Gastroesophageal sphincter (tissue), 3 donors: ENCODE measurements at regions not wholly inside any gene's neighbourhood (a gene's known extent, or its start where the extent isn't known, plus 50 kb on each side); places are given as distances from the start of the nearest gene placed in this dataset.

Source experiments
- EP300 ChIP-seq: sonication (generic); formaldehyde crosslinking; IDR thresholded peaks from one replicate; pipeline ENCODE4 v1.6.1; 2017; ENCODE audit warnings: antibody characterized with exemption, mild to moderate bottlenecking
- POLR2AphosphoS5 ChIP-seq: sonication (generic); formaldehyde crosslinking; IDR thresholded peaks from one replicate; pipeline ENCODE4 v1.6.1; 2017; ENCODE audit warnings: antibody characterized with exemption
- TF ChIP-seq, protein P1 (sequence below), 4 experiments: fragments of 200-600 bp in 2 of 4; fragments of 450-650 bp in 2 of 4; sonication (generic) in 1 of 4; IDR thresholded peaks; one replicate each; pipeline ENCODE4 v1.5.1; 2017 to 2019; ENCODE audit warnings: antibody characterized with exemption in 4 of 4, mild to moderate bottlenecking in 2 of 4, moderate library complexity in 2 of 4

DNA sequence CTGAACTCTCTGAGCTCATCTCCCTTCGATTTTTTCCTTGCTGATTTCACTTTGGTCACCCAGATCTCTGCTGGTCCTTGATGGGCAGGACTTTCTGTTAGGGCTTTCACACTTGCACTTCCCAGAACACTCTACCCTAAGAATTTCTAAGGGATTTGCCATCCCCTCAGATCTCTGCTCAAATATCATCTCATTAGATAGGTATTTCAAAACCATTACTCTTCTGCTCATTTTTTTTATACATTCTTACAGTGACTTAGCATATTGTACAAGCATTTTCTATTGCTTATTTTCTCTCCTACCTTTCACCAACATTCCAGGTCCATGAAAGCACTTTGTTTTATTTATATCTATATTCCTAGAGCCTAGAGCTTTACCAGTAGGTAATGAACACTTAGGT, 913.3 kb downstream of the PDHA2 start:
- TF ChIP-seq, protein P1, sequence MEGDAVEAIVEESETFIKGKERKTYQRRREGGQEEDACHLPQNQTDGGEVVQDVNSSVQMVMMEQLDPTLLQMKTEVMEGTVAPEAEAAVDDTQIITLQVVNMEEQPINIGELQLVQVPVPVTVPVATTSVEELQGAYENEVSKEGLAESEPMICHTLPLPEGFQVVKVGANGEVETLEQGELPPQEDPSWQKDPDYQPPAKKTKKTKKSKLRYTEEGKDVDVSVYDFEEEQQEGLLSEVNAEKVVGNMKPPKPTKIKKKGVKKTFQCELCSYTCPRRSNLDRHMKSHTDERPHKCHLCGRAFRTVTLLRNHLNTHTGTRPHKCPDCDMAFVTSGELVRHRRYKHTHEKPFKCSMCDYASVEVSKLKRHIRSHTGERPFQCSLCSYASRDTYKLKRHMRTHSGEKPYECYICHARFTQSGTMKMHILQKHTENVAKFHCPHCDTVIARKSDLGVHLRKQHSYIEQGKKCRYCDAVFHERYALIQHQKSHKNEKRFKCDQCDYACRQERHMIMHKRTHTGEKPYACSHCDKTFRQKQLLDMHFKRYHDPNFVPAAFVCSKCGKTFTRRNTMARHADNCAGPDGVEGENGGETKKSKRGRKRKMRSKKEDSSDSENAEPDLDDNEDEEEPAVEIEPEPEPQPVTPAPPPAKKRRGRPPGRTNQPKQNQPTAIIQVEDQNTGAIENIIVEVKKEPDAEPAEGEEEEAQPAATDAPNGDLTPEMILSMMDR (IDR thresholded peaks at IDR 0.05), result no peak
- TF ChIP-seq POLR2AphosphoS5 (no peak), EP300 (no peak)
